NB4 (cell line): ENCODE measurements at regions not wholly inside any gene's neighbourhood (a gene's known extent, or its start where the extent isn't known, plus 50 kb on each side); places are given as distances from the start of the nearest gene placed in this dataset.

Experiments used
- DNase-seq: peaks from one replicate; pipeline ENCODE4 v3.0.0; 2010; ENCODE audit warnings: low read depth
- H3K4me3 ChIP-seq: one replicate; pipeline ENCODE4 v1.5.1; 2011; ENCODE audit warnings: mild to moderate bottlenecking, low read depth, low read length, moderate library complexity
- CTCF ChIP-seq: IDR thresholded peaks from one replicate; pipeline ENCODE4 v1.5.1; 2012; ENCODE audit warnings: low read depth, low read length
- MAX ChIP-seq: IDR thresholded peaks from 2 replicates; pipeline ENCODE4 v1.6.1; 2011; ENCODE audit warnings: low read depth, low read length
- MYC ChIP-seq: IDR thresholded peaks from 2 replicates; pipeline ENCODE4 v1.6.1; 2011; ENCODE audit warnings: low read depth, low read length
- POLR2A ChIP-seq: IDR thresholded peaks from 2 replicates; pipeline ENCODE4 v1.6.1; 2011; ENCODE audit warnings: mild to moderate bottlenecking; ENCODE audit not compliant: insufficient read length; ENCODE audit errors: extremely low read depth

- TF ChIP-seq MAX = no peak
- no peak for TF ChIP-seq POLR2A
- TF ChIP-seq CTCF = no peak
- no peak for TF ChIP-seq MYC
- DNase-seq = no peak
These were observed 193.1 kb downstream of the MAFB start for GRCh38 chr20:40495956-40496355.

GRCh38 chr20:40494248-40494647 is 194.8 kb downstream of the MAFB start:
- no peak overlapping the region for H3K4me3 ChIP-seq
- TF ChIP-seq MAX (peak; percentile 82), MYC (peak; percentile 6; the same call in 1 of the 2 replicates), POLR2A (no peak), CTCF (no peak)
- DNase-seq = peak; percentile 89

More at GRCh38 chr20:40495956-40496355, 193.1 kb downstream of the MAFB start:
- no peak overlapping the region for H3K4me3 ChIP-seq

GRCh38 chr20:40493549-40493948 is 195.5 kb downstream of the MAFB start:
- DNase-seq = peak; percentile 75
- H3K4me3 ChIP-seq = no peak overlapping the region
- TF ChIP-seq POLR2A = no peak
- TF ChIP-seq MAX = no peak
- TF ChIP-seq CTCF = no peak
- no peak for TF ChIP-seq MYC

GRCh38 chr20:40493071-40493470 is 196.0 kb downstream of the MAFB start:
- TF ChIP-seq POLR2A (no peak), MAX (no peak), CTCF (no peak), MYC (no peak)
- no peak overlapping the region for H3K4me3 ChIP-seq
- no peak for DNase-seq

GRCh38 chr20:40491009-40491590 is 197.9 kb downstream of the MAFB start:
- H3K4me3 ChIP-seq = no peak overlapping the region
- no peak for DNase-seq
- TF ChIP-seq CTCF (no peak), POLR2A (no peak), MYC (no peak), MAX (no peak)
